Right lobe of liver (tissue), 6 donors: ENCODE measurements at regions not wholly inside any gene's neighbourhood (a gene's known extent, or its start where the extent isn't known, plus 50 kb on each side); places are given as distances from the start of the nearest gene placed in this dataset.
A peak's percentile ranks its signal among the peaks of the same experiment; 100 is the strongest.

Experiments
- ATAC-seq, 4 donors: fragments of 200-7000 bp; cut with Tn5 transposase; one replicate each; pipeline ENCODE4 v1.9.1; 2020; ENCODE audit warnings: mild to moderate bottlenecking in 4 of 4, moderate library complexity in 4 of 4
- DNase-seq, 3 donors: peaks; one replicate each; pipeline ENCODE4 v3.0.0-alpha.2; 2020
- H3K27ac ChIP-seq, 3 donors: fragments of 200-600 bp; one replicate each; pipeline ENCODE4 v1.8.0; 2022
- H3K27me3 ChIP-seq, 2 donors: fragments of 200-600 bp; one replicate each; pipeline ENCODE4 v1.8.0; 2022
- H3K36me3 ChIP-seq, 4 donors: fragments of 200-600 bp; sonication (generic) in 1 of 4; one replicate each; pipeline versions ENCODE4 v1.5.1 to v1.8.0; 2017 to 2022; ENCODE audit warnings: control low read depth in 1 of 4
- H3K4me1 ChIP-seq, 4 donors: fragments of 200-600 bp; sonication (generic) in 1 of 4; one replicate each; pipeline versions ENCODE4 v1.5.1 to v1.8.0; 2017 to 2022; ENCODE audit warnings: control low read depth in 1 of 4
- H3K4me3 ChIP-seq, 3 donors: fragments of 200-600 bp; one replicate each; pipeline ENCODE4 v1.8.0; 2022
- H3K9me3 ChIP-seq, 4 donors: fragments of 200-600 bp; sonication (generic) in 1 of 4; one replicate each; pipeline versions ENCODE4 v1.5.1 to v1.8.0; 2017 to 2022; ENCODE audit warnings: control low read depth in 1 of 4
- CTCF ChIP-seq, 4 donors: fragments of 200-600 bp in 3 of 4; fragments of 450-650 bp in 1 of 4; IDR thresholded peaks; one replicate each; pipeline versions ENCODE4 v1.5.1 to v1.8.0; 2016 to 2022; ENCODE audit warnings: antibody characterized with exemption in 4 of 4, mild to moderate bottlenecking in 2 of 4
- POLR2A ChIP-seq: fragments of 450-650 bp; IDR thresholded peaks from one replicate; pipeline ENCODE4 v1.6.1; 2017; ENCODE audit warnings: antibody characterized with exemption, mild to moderate bottlenecking
- WGBS: methylation state at CpG from one replicate; pipeline ENCODE4 v1.1.6; 2018; ENCODE audit warnings: low coverage, low lambda C conversion rate; ENCODE audit not compliant: insufficient coverage; ENCODE audit errors: missing lambda C conversion rate; 5-methylcytosine and 5-hydroxymethylcytosine counted together
- intact Hi-C, 2 donors: fragments of 100-400 bp; cut with DNase I; formaldehyde crosslinking; loops; one replicate each; pipeline versions ENCODE4 v1.11.2 to v1.14.1; 2022
- small RNA-seq, 2 experiments: library from RNA; depleted of rRNA; stranded (forward); fragments of <200 nt; gene quantifications; one replicate each; pipeline ENCODE3, GENCODE V24; 2016
- donor health status: DM: no; HTN: yes; CAD: no.
- donor health status: DM: no; HTN: no; CAD: no.
- donor health status: DM: no; HTN: no; CAD: no.
- donor health status: DM: no; HTN: yes; CAD: no.
- donor health status: DM: no; HTN: yes; CAD: no.

GRCh38 chr11:121692236-121692635 is 239.5 kb upstream of the SORL1-AS1 start:
- no peaks in the 10 kb centered on the region for H3K4me1 ChIP-seq
- intact Hi-C loops, result no loop called here
- no peaks in the 10 kb centered on the region for H3K9me3 ChIP-seq
- WGBS, result 50% methylated on average over 1 of the region's 1 CpG
- no peak for ATAC-seq
- no peaks in the 10 kb centered on the region for H3K27me3 ChIP-seq
- H3K36me3 ChIP-seq, result no peaks in the 10 kb centered on the region
- H3K27ac ChIP-seq, result no peak overlapping the region
- no peak overlapping the region for H3K4me3 ChIP-seq
- no peak for DNase-seq
- TF ChIP-seq CTCF (IDR thresholded peaks at IDR 0.05) (no peak), POLR2A (no peak)

GRCh38 chr11:121688860-121689614 is 236.3 kb upstream of the SORL1-AS1 start:
- Histone ChIP-seq H3K36me3 (no peaks in the 10 kb centered on the region), H3K9me3 (no peaks in the 10 kb centered on the region), H3K4me1 (no peaks in the 10 kb centered on the region), H3K27ac (no peak overlapping the region), H3K4me3 (no peak overlapping the region), H3K27me3 (no peaks in the 10 kb centered on the region)
- TF ChIP-seq CTCF (IDR thresholded peaks at IDR 0.05) (no peak), POLR2A (no peak)
- ATAC-seq, result no peak
- intact Hi-C loops, result no loop called here
- no peak for DNase-seq
- WGBS, result 63% methylated on average over 6 of the region's 8 CpGs

GRCh38 chr11:121688055-121688491 is 235.3 kb upstream of the SORL1-AS1 start:
- Histone ChIP-seq H3K27me3 (no peaks in the 10 kb centered on the region), H3K27ac (no peak overlapping the region), H3K9me3 (no peaks in the 10 kb centered on the region), H3K4me1 (no peaks in the 10 kb centered on the region), H3K36me3 (no peaks in the 10 kb centered on the region), H3K4me3 (no peak overlapping the region)
- TF ChIP-seq CTCF (IDR thresholded peaks at IDR 0.05), result no peak
- no peak for TF ChIP-seq POLR2A
- intact Hi-C loops, result no loop called here
- ATAC-seq (no peak), DNase-seq (no peak)
- 17% methylated on average over 3 of the region's 5 CpGs for WGBS

- intact Hi-C loops, result no loop called here
- ATAC-seq, result peak in 1 of 4 donors; percentile 33
- Histone ChIP-seq H3K4me1 (no peaks in the 10 kb centered on the region), H3K27me3 (no peaks in the 10 kb centered on the region), H3K36me3 (no peaks in the 10 kb centered on the region), H3K9me3 (no peaks in the 10 kb centered on the region), H3K4me3 (no peak overlapping the region), H3K27ac (no peak overlapping the region)
- DNase-seq, result no peak
- 87% methylated on average over 3 of the region's 3 CpGs for WGBS
- no peak for TF ChIP-seq POLR2A
- TF ChIP-seq CTCF (IDR thresholded peaks at IDR 0.05), result no peak
These were observed 231.0 kb upstream of the SORL1-AS1 start for GRCh38 chr11:121683791-121684190.

Small RNA genes in the stretch of these regions (small RNA-seq; reads per million reads assigned to genes)
- gene RNU6-256P, result 0 reads per million in 2 experiments
